T-helper 1 cell (primary cell): ENCODE measurements at regions not wholly inside any gene's neighbourhood (a gene's known extent, or its start where the extent isn't known, plus 50 kb on each side); places are given as distances from the start of the nearest gene placed in this dataset.
A peak's percentile ranks its signal among the peaks of the same experiment; 100 is the strongest.

ENCODE experiments used
- DNase-seq, 5 donors: peaks; one replicate each; pipeline ENCODE4 v3.0.0-alpha.2; 2012 to 2020

DNA sequence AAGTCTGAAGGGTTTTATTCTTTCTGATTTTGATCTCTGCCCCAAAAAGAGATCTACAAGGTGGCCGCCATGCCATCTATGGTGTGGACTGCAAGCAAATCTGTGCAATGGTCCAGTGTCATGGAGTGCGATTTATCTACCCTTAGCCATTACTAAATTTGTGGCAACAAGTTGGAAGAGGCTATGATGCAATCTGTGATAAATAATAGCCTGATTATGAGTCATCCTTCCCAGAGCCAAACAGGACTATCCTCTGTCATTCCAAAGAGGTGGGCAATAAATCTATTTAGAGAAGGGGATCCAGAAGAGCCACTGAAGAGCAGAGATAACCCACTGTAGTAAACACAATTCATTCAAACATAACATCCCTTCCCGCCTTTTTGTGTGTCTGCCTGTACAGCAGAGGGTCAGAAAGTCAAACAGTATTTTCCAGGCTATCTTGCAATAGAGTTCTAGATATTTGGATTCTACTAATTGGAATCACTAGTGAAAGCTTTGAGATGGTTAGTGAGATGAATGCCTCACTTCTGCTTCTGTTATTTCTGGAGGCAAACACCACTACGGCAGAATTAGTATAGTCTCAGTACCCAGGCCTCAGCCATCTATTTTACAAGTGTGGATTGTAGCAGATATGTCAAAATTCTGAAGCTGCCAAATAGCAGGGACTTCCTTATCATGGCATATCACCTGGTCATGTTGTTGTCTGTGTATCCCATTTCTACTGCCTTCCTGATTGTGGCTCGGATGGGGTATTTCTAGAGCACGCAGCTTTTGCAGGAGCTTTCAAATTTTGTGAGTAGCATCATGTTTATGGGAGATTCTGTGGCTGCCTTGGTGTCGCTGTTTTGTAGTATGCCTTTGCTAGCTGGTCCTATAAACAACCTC lies 192.0 kb downstream of the SMIM20 start:
- DNase-seq, result no peak

GRCh38 chr4:26106776-26107175 lies 192.8 kb downstream of the SMIM20 start:
- DNase-seq, result no peak

GRCh38 chr4:26108054-26108453 lies 194.0 kb downstream of the SMIM20 start:
- no peak for DNase-seq

- no peak for DNase-seq
These were observed 196.5 kb downstream of the SMIM20 start for GRCh38 chr4:26110493-26110892.

GRCh38 chr4:26113339-26113940 lies 199.4 kb downstream of the SMIM20 start:
- DNase-seq, result no peak

- no peak for DNase-seq
These were observed 202.0 kb downstream of the SMIM20 start for GRCh38 chr4:26116057-26116456.

DNA sequence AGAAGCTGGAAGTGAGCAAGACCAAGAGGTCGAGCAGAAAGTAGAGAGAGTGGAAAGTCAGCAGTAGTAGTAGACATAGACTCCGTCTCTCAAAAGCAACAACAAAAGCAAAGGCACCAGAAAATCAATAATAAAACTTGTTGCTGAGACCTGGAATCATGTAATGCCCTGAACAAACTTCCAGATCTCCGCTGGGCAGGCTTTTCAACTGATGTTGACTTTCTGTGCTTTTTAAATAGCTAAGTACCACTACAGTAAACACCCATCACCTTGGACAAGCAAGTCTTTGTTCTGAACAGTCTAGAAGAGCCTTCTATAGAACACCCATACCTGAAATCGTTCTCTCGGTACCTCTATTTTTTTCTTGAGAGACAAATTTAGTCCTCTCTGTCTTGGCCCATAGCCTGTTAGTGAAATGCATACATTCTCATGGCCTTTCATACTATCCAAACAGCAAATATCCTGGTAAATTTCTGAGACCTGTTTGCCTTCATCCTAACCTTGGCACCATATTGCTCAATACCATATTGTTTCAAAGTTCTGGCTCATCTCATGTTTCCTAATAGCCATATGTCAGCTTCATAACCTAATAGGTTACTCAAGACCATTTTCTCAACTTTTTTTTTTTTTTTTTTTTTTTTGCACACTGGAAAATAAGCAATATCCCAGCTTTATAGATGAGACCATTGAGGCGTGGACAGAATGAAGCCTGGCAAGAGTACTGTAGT lies 200.6 kb upstream of the RBPJ start:
- no peak for DNase-seq

GRCh38 chr4:26122690-26123089 lies 198.1 kb upstream of the RBPJ start:
- DNase-seq, result no peak

GRCh38 chr4:26124753-26125321 lies 196.0 kb upstream of the RBPJ start:
- no peak for DNase-seq

- DNase-seq, result no peak
These were observed 194.6 kb upstream of the RBPJ start for GRCh38 chr4:26126143-26126718.

- no peak for DNase-seq
These were observed 193.8 kb upstream of the RBPJ start for GRCh38 chr4:26126994-26127393.

DNA sequence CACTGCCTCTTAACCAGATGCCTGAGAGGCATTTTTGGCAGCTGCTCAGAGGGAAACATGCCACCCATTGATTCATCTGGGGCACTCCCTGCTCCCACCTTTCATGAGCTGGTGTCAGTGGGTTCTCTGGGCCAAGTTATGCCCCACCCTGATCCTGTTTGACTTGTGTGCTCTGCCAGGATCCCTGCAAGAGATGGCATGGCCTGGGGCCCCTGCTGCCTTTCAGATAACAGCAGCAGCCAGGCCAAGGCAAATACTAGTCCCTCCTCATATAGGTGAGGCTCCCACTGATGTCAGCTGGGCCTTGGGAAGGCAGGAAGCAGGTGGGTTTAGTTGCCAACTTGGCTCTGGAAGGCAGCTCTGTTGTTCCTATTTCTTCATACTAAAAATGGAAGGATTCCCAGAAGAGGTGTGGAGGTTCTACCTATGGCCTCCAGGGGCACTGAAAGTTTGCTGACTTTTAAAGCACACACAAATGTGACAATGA lies 192.9 kb upstream of the RBPJ start:
- DNase-seq, result no peak

DNA sequence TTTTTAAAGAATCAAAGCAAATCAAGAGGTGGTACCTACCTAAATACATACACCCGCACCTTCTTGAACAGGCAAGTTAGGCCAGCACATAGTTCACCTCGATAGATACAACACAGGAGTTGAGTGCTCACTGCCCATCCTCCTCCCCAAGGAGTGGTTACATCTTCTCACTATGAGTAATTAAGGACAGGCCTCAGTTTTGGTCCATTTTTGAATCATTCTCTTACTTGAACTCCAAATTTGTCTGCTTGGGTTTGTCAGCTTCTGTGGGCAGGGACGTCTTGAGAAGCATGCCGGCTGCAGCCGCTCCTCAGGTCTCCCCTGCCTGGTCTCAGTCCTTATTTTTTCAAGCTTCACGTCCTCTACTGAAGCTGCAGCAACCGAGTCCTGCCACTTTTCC lies 190.6 kb upstream of the RBPJ start:
- DNase-seq, result peak in 1 of 5 donors; percentile 62

- no peak for DNase-seq
These were observed 189.9 kb upstream of the RBPJ start for GRCh38 chr4:26130841-26131432.

- DNase-seq, result peak in 1 of 5 donors; percentile 22
These were observed 189.1 kb upstream of the RBPJ start for GRCh38 chr4:26131711-26132110.

DNA sequence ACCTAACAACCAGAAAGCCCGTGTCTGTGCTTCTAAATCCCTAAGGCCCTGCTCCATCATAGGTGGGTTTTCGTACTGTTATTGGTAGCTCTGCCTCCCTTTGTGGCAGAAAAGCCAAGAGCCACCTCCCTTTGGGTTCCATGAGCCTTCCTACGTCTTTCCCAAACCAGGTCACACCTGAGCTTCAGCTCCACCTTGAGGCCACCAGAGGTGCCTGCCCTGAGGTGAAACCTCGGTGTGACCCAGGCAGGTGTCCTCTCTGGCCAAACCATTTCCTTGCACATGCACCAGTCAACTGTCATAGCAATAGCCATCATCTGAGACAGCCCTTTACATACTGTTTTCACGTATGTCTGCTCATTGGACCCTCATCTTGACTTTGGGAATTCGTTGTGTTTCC lies 188.0 kb upstream of the RBPJ start:
- no peak for DNase-seq

- DNase-seq, result peak in 1 of 5 donors; percentile 43
These were observed 187.0 kb upstream of the RBPJ start for GRCh38 chr4:26133840-26134239.

DNA sequence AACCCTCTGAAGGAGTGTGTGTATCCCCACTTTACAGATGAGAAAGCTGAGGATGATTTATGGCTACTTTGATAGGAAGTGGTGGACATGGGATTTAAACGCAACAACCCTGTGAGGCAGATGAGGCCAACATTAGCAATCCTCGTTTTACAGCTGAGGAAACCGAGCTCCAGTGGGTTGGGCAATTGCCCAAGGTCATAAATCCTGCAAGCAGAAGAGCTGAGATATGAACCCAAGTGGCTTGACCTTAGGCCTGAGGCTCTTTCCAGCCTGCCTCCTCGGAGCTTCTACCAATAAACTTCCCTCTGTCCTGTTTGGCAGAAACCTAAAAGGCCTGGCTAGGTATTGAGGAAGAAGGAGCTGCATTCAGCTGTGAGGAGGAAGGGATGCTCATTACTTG lies 185.5 kb upstream of the RBPJ start:
- no peak for DNase-seq

- no peak for DNase-seq
These were observed 184.2 kb upstream of the RBPJ start for GRCh38 chr4:26136615-26137014.

- no peak for DNase-seq
These were observed 183.5 kb upstream of the RBPJ start for GRCh38 chr4:26137288-26137687.

- no peak for DNase-seq
These were observed 181.4 kb upstream of the RBPJ start for GRCh38 chr4:26139310-26139924.
